Glutamatergic neuron (in vitro differentiated cells): ENCODE measurements at regions not wholly inside any gene's neighbourhood (a gene's known extent, or its start where the extent isn't known, plus 50 kb on each side); places are given as distances from the start of the nearest gene placed in this dataset.

Experiments used
- DNase-seq: peaks from one replicate; pipeline ENCODE4 v3.0.0; 2022
- H3K27ac Mint-ChIP-seq: one replicate; pipeline ENCODE4 v1.8.0; 2020; ENCODE audit warnings: mild to moderate bottlenecking, mixed read lengths, inconsistent platforms; ENCODE audit not compliant: unreplicated experiment
- H3K27me3 Mint-ChIP-seq: one replicate; pipeline ENCODE4 v1.8.0; 2020; ENCODE audit warnings: mild to moderate bottlenecking, moderate library complexity, mixed read lengths, inconsistent platforms; ENCODE audit not compliant: unreplicated experiment
- H3K36me3 Mint-ChIP-seq: one replicate; pipeline ENCODE4 v1.8.0; 2020; ENCODE audit warnings: mild to moderate bottlenecking, mixed read lengths, inconsistent platforms; ENCODE audit not compliant: unreplicated experiment
- H3K4me1 Mint-ChIP-seq: one replicate; pipeline ENCODE4 v1.8.0; 2020; ENCODE audit warnings: mild to moderate bottlenecking, low read depth, mixed read lengths, inconsistent platforms; ENCODE audit not compliant: unreplicated experiment
- H3K4me3 Mint-ChIP-seq: one replicate; pipeline ENCODE4 v1.8.0; 2020; ENCODE audit warnings: mild to moderate bottlenecking, mixed read lengths, inconsistent platforms; ENCODE audit not compliant: unreplicated experiment
- H3K9me3 Mint-ChIP-seq: one replicate; pipeline ENCODE4 v1.8.0; 2020; ENCODE audit warnings: mild to moderate bottlenecking, moderate library complexity, mixed read lengths, inconsistent platforms; ENCODE audit not compliant: unreplicated experiment
- TF ChIP-seq, protein P1 (sequence below): fragments of 200-600 bp; sonication (generic); IDR thresholded peaks from one replicate; pipeline ENCODE4 v1.5.0; 2021; ENCODE audit not compliant: partially characterized antibody, unreplicated experiment

DNA sequence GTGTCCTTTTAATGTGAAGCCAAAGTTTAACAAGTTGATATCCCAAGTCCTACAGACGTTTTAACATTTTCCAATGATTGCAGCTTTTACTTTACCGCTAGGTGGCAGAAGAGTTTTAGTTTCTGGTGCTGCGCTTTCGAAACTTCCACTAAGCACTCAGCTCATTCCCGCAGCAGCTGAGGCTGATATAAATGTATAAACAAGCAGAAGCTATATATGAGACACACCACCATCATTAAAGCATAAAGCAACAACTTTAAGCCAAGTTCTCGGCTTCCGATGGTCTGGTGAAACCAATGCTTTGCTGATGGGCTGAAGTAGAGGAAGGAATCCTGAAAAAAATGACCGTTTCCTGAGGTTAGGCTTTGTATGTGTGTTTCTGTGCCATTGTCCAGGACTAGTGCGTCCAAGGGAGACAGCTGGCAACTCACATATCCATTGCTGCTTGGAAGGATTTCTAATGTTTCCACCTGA, 753.9 kb downstream of the OLFM4 start:
- Mint-ChIP-seq H3K4me3 (peak overlapping the region; percentile 16), H3K9me3 (peaks cover 5% of the 10 kb centered on the region), H3K27me3 (no peaks in the 10 kb centered on the region)

DNA sequence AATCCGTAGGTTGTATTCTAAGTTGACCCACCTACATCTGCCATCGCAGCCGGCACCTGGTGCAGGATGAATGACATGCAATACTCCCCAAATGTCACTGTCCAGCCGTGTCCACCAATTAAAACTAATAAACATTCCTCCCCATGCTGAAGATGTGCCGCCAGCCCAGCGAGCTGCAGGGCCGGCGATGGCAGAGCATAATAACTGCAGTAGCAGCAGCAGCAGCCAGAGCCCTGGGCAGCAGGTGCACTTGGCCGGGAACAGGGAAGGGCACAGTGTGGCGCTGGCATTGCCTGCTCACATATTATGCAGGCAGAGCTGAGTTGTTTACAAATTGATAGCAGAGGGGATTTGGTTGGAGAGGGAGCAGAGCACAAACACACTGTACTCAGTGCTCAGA, 754.9 kb downstream of the OLFM4 start:
- Mint-ChIP-seq H3K27ac (no peak overlapping the region), H3K9me3 (peaks cover 5% of the 10 kb centered on the region), H3K4me3 (no peak overlapping the region), H3K4me1 (peaks cover 18% of the 10 kb centered on the region), H3K27me3 (no peaks in the 10 kb centered on the region), H3K36me3 (peaks cover 5% of the 10 kb centered on the region)
- DNase-seq = peak; percentile 24
- TF ChIP-seq, protein P1, sequence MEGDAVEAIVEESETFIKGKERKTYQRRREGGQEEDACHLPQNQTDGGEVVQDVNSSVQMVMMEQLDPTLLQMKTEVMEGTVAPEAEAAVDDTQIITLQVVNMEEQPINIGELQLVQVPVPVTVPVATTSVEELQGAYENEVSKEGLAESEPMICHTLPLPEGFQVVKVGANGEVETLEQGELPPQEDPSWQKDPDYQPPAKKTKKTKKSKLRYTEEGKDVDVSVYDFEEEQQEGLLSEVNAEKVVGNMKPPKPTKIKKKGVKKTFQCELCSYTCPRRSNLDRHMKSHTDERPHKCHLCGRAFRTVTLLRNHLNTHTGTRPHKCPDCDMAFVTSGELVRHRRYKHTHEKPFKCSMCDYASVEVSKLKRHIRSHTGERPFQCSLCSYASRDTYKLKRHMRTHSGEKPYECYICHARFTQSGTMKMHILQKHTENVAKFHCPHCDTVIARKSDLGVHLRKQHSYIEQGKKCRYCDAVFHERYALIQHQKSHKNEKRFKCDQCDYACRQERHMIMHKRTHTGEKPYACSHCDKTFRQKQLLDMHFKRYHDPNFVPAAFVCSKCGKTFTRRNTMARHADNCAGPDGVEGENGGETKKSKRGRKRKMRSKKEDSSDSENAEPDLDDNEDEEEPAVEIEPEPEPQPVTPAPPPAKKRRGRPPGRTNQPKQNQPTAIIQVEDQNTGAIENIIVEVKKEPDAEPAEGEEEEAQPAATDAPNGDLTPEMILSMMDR = no peak

More for the DNA sequence above, 753.9 kb downstream of the OLFM4 start:
- H3K27ac Mint-ChIP-seq = peak overlapping the region; percentile 84
- H3K4me1 Mint-ChIP-seq = peaks cover 14% of the 10 kb centered on the region
- DNase-seq = no peak
- peaks cover 5% of the 10 kb centered on the region for H3K36me3 Mint-ChIP-seq
- TF ChIP-seq, protein P1 = peak; percentile 93

DNA sequence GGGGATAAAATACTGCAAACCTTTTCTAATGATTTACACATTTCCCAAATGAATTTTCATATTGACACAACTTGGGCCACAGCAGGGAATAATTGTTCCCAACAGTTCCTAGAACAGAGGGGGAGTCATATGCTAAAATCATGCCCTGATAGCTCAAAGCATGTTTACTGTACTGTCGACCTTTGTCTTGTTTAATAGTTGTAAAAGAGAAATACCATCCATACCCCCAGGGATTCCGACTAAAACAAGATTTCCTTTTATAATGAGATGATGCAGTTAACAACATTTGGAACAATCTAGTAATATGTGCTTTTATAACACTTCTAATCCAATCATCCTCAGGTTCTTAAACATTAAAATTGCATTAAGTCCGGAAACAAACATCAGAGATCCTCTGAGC, 759.7 kb downstream of the OLFM4 start:
- no peak for DNase-seq
- Mint-ChIP-seq H3K9me3 (peaks cover 5% of the 10 kb centered on the region), H3K36me3 (peaks cover 5% of the 10 kb centered on the region), H3K4me1 (peaks cover 6% of the 10 kb centered on the region), H3K27me3 (no peaks in the 10 kb centered on the region), H3K27ac (no peak overlapping the region), H3K4me3 (no peak overlapping the region)
- TF ChIP-seq, protein P1 = no peak

DNA sequence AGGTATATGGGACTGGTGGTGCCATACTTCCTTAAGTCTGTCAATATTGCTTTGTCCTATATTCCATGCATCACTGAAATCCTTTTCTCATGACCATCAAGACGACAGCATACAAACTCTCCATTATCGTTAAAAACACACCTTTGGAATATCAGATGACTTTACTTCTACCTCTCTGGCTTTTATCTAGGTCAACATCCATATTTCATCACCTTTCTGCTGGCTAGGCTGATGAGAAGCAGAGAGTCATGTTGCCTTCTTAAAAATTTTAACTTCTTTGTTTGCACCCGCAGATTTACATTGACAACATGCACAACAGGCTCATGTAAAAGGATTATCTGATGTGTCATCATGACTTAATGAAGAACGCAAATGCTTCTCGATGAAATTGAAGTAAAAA, 771.4 kb downstream of the OLFM4 start:
- Mint-ChIP-seq H3K27ac (no peak overlapping the region), H3K27me3 (no peaks in the 10 kb centered on the region), H3K4me3 (no peak overlapping the region), H3K9me3 (no peaks in the 10 kb centered on the region), H3K36me3 (no peaks in the 10 kb centered on the region), H3K4me1 (no peaks in the 10 kb centered on the region)
- no peak for DNase-seq
- TF ChIP-seq, protein P1 = no peak

DNA sequence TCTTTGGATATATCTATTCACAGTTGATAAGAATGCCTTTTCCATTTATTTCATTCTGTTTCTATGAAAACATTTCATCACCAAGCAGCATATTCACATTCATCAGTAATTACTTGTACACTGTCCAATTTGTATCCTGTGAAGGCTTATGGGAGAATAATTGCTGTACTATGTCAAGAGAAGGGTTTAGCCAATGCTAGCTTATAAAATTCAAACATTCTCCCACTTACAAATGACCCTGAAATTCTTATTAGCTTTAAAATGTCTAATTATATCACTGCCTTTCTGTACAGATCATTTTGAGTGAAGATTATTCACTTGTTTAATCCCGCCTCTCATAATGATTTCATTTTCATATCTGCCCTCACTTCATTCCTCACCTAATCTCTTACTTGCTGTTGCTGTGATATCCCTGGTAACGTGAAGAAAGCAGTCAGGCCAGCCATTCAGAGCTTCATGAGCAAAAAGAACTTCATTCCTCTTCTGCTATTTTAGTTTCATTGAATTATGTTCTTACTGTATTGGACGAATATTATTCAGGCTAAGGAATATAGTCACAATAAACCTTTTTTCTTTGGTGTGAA, 778.7 kb downstream of the OLFM4 start:
- TF ChIP-seq, protein P1 = no peak
- DNase-seq = no peak
- no peak overlapping the region for H3K4me3 Mint-ChIP-seq
- no peak overlapping the region for H3K27ac Mint-ChIP-seq
- no peaks in the 10 kb centered on the region for H3K27me3 Mint-ChIP-seq
- H3K4me1 Mint-ChIP-seq = no peaks in the 10 kb centered on the region
- no peaks in the 10 kb centered on the region for H3K9me3 Mint-ChIP-seq
- H3K36me3 Mint-ChIP-seq = no peaks in the 10 kb centered on the region
